Hepatocyte (in vitro differentiated cells): ENCODE measurements at regions not wholly inside any gene's neighbourhood (a gene's known extent, or its start where the extent isn't known, plus 50 kb on each side); places are given as distances from the start of the nearest gene placed in this dataset.

Experiments
- CTCF ChIP-seq: fragments of 200-600 bp; sonication (generic); IDR thresholded peaks from 2 replicates; pipeline ENCODE4 v1.5.1; 2016; ENCODE audit warnings: antibody characterized with exemption, mild to moderate bottlenecking; ENCODE audit not compliant: poor library complexity
- EZH2phosphoT487 ChIP-seq: fragments of 200-600 bp; sonication (generic); IDR thresholded peaks from one replicate; pipeline ENCODE4 v1.6.1; 2018; ENCODE audit warnings: antibody characterized with exemption, mild to moderate bottlenecking, low read depth, moderate library complexity; ENCODE audit not compliant: unreplicated experiment, severe bottlenecking

GRCh38 chr15:66948294-66948693, 117.1 kb upstream of the SMAD3 start:
- TF ChIP-seq CTCF, result no peak
- no peak for TF ChIP-seq EZH2phosphoT487
